Body of pancreas (tissue), 4 donors: ENCODE measurements at regions not wholly inside any gene's neighbourhood (a gene's known extent, or its start where the extent isn't known, plus 50 kb on each side); places are given as distances from the start of the nearest gene placed in this dataset.

Experiments
- POLR2A ChIP-seq, 3 donors: fragments of 450-650 bp; IDR thresholded peaks; one replicate each; pipeline ENCODE4 v1.6.1; 2016; ENCODE audit warnings: antibody characterized with exemption in 3 of 3, mild to moderate bottlenecking in 2 of 3
- TF ChIP-seq, protein P1 (sequence below), 7 experiments: fragments of 450-650 bp in 4 of 7; fragments of 200-600 bp in 3 of 7; sonication (generic) in 3 of 7; IDR thresholded peaks; one replicate each; pipeline ENCODE4 v1.5.1; 2016 to 2019; ENCODE audit warnings: antibody characterized with exemption in 7 of 7

DNA sequence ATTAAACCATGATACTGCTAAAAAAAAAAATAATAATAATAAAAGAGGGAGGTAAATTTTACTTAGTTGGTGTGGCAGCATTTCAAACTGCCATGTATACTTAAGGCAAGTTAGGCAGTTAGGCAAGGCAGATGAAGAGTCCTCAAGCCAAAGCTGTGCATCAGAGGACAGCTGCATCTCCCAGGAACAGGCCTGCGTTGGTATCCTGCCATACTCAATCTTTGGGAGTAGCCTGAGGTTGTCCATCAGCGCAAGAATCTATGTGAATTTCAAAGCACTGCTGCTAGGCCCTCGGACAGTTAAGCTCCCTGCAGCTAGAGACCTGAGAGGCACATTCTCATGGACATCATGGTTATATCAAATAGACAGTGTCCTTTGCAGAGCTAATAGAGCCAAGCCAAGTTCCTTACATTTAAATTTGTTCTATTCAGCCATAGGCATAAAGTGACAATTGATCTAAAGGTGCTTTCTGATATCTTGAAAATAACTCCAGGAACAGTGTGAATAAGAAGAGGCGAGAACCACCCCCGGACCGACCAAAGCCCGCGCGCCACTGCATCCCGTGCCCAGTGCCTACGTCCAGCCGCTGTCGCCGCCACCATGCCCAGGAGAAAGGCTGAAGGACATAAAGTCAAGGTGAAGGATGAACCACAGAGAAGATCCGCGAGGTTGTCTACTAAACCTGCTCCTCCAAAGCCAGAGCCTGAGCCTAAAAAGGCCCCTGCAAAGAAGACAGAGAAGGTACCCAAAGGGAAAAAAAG, 310.6 kb downstream of the SEMA3D start:
- TF ChIP-seq, protein P1, sequence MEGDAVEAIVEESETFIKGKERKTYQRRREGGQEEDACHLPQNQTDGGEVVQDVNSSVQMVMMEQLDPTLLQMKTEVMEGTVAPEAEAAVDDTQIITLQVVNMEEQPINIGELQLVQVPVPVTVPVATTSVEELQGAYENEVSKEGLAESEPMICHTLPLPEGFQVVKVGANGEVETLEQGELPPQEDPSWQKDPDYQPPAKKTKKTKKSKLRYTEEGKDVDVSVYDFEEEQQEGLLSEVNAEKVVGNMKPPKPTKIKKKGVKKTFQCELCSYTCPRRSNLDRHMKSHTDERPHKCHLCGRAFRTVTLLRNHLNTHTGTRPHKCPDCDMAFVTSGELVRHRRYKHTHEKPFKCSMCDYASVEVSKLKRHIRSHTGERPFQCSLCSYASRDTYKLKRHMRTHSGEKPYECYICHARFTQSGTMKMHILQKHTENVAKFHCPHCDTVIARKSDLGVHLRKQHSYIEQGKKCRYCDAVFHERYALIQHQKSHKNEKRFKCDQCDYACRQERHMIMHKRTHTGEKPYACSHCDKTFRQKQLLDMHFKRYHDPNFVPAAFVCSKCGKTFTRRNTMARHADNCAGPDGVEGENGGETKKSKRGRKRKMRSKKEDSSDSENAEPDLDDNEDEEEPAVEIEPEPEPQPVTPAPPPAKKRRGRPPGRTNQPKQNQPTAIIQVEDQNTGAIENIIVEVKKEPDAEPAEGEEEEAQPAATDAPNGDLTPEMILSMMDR (IDR thresholded peaks at IDR 0.05) = no peak
- TF ChIP-seq POLR2A (IDR thresholded peaks at IDR 0.05) = no peak
